Activated CD4-positive, alpha-beta T cell treated with anti-CD3 and anti-CD28 coated beads, Interleukin-2, amount 50 U/mL, for 1 hour (primary cell): ENCODE measurements at regions not wholly inside any gene's neighbourhood (a gene's known extent, or its start where the extent isn't known, plus 50 kb on each side); places are given as distances from the start of the nearest gene placed in this dataset.
"Not testable (repeated sequence)": the region's sequence is repeated elsewhere in the genome, so short reads cannot be mapped to it uniquely, and the experiment has no call there.

Experiments
- DNase-seq: peaks from one replicate; pipeline ENCODE4 v3.0.0-alpha.2; 2020

DNA sequence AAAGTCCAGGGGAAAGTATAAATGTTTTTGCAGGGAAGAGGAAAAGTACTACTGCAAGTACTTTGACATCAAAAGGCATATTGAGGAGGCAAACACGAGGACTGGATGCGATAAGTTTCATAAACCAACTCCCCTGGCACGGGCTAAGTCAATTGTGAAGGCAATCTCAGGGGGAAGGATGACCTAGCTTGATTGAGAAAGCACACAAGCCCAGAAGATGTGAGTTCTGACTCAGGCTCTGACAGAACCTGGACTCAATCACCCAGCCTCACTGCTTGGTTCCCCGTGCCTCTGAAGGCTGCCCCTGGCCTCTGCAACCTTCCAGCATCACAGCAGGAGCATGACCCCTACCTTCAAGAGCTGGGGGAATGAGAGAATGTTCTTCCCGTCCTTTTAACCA lies 93.2 kb upstream of the ZNF438 start:
- DNase-seq: no peak

- no peak for DNase-seq
These were observed 94.1 kb upstream of the ZNF438 start for GRCh38 chr10:31125789-31126188.

DNA sequence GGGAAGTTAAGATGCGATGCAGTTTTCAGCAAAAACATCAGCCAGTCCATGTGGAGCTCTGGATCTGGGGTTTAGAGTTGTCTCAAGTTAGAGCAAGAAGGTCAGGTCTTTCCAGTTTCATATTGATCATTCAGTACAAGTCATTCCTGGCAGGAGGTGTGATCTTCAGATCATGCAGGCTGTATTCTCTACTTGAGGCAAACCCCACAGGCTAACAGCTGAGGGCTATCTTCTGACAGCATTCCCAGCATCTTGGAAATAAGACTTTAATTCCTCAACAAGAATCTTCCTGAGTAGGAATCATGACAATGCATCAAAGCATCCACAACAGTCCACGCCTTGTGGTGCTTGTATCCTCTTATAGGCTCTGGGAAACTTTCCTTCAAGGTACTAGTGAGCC lies 94.9 kb upstream of the ZNF438 start:
- DNase-seq: no peak

- no peak for DNase-seq
These were observed 96.9 kb upstream of the ZNF438 start for GRCh38 chr10:31128536-31128935.

DNA sequence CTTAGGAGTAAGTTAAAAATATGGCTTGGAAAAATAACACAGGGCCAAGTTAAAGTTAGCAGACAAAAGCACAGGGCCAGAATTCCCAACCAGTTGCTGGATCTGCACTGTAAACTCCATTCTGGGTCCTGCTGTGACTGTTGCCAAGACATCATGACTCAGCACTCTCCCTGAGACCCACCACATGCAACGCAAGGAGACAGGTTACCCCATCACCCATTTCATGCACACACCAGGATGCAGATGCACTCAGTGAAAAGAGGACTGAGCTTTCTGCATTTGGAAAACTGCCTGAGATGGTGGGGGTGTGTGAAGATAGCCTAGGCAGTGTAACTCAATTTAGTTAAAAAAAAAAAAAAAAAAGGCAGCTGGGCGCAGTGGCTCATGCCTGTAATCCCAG lies 97.6 kb upstream of the ZNF438 start:
- DNase-seq: no peak

DNA sequence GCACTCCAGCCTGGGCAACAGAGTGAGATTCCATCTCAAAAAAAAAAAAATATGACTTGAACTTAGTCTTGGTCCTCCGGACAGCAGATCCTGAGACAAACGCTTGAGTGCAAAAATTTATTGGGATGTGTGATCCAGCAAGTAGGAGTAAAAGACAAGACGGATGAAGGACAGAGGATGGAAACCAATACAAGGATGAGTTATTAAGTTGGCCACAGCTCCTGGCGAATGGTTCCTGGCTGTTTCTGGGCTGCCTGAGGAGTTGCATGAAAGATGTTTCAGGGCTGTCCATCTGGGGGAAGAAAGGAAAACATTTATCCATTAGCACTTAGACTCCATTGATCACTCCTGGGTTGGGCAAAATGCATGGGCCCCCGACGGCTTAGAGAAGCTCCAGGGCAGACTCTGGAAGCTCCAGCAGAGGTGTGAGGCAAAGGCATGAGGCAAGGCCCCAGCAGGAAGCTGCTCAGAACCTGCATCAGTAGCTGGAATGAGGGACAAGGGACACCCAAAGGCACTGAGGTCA lies 98.3 kb upstream of the ZNF438 start:
- DNase-seq: no peak

GRCh38 chr10:31130406-31130805 lies 98.7 kb upstream of the ZNF438 start:
- DNase-seq: no peak

DNA sequence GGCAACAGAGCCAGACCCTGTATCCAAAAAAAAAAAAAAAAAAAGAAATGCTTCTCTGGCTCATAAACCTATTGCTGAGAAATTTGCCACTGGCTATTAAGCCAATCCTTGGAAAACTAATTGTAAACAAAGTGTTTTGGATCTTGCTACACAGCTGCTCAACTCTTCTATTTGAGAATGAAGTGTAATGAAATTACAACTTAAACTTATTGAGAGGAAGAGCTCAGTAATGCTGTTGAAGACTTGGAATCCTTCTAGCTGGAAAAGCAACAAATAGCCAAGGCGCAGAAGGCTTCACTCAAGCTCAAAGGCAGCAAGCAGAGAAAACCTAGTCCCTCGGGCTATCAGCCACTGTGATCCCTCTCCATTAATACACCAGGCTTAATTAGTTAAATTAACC lies 99.6 kb upstream of the ZNF438 start:
- no peak for DNase-seq

- no peak for DNase-seq
These were observed 101.1 kb upstream of the ZNF438 start for GRCh38 chr10:31132681-31133244.

GRCh38 chr10:31133251-31133791 lies 101.7 kb upstream of the ZNF438 start:
- no peak for DNase-seq

DNA sequence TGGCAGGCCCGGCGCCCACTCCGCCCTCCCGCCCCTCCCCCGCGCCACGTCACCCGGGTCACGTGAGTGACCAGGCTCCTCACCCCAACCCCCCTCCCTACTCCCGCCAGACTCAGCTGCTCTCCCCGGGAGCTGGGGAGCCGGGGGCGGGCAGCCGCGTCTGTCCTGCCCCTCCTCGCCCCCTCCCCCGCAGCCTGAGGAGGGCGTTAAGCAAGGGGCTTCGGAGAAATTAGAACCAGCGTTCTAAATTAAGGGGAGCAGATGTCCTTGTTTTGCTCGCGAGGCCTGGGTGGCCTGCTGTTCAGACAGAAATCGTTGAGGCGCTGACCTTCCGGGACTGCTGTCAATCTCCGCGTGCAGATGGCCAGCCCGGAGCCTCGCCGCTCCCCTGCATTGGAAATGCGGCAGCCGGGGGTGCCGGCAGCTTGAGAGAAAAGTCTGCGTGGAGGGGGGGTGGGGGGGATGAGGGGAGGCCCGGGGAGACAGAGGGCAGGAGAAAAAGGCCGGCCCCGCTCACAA lies 102.2 kb upstream of the ZNF438 start:
- peak; percentile 66 for DNase-seq

DNA sequence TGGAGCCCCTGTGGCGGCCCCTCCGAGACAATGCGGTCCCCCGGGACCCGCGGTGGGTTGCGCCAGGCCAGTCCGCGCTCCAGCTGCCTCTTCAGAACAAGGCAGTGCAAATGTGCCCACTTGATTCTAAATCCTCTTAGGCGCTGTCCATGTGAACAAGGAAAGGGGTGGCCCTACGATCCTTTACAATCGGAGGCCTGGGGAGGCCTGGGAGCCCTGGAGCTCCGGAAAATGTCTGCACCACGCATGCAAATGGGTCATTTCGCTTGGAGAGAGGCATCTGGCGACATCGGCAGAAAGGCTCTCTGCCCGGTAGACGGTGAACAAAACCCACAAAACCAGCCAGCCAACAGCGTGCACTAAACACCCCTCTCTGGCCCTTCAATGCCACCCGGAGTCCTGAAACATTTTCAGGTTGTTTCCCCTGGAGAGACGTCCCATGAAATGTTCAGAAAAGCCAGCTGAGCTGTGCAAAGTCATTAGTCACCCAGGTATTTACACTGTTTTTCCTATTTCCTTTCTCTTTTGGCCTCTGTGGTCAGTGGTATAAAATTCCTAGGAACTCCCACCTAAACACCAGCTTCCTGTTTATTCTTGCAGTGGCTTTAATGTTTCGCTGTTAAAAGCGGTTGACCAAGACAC lies 102.8 kb upstream of the ZNF438 start:
- no peak for DNase-seq

DNA sequence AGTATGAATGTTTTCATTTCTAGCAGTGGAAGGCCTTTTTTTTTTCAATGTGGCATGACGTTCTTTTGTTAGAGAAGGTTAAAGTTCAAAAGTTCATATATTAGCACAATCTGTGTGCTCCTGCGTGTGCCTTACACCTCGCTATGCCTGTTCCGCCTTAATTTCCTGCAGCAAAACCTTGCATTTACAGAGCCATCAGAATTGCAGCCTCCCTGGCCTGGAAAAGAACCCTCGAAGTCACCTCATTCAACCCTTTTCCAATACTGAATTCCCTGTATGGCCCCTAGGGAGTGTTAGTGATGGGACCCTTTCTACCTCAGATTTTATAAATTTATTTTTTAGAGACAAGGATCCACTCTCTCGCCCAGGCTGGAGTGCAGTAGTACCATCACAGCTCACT lies 103.5 kb upstream of the ZNF438 start:
- no peak for DNase-seq

DNA sequence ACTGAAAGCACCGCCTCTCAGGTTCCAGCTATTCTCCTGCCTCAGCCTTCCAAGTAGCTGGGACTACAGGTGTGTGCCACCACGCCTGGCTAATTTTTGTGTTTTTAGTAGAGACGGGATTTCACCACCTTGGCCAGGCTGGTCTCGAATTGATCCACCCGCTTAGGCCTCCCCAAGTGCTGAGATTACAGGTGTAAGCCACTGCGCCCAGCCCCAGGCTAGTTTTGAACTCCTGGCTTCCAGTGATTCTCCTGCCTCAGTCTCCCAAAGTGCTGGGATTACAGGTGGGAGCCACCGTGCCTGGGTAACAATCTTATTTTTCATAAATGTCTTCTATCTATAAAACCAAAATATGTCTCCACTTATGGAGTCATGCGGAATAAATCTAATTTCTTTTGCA lies 104.1 kb upstream of the ZNF438 start:
- DNase-seq: not testable (repeated sequence)

GRCh38 chr10:31136386-31136785 lies 104.7 kb upstream of the ZNF438 start:
- DNase-seq: no peak

DNA sequence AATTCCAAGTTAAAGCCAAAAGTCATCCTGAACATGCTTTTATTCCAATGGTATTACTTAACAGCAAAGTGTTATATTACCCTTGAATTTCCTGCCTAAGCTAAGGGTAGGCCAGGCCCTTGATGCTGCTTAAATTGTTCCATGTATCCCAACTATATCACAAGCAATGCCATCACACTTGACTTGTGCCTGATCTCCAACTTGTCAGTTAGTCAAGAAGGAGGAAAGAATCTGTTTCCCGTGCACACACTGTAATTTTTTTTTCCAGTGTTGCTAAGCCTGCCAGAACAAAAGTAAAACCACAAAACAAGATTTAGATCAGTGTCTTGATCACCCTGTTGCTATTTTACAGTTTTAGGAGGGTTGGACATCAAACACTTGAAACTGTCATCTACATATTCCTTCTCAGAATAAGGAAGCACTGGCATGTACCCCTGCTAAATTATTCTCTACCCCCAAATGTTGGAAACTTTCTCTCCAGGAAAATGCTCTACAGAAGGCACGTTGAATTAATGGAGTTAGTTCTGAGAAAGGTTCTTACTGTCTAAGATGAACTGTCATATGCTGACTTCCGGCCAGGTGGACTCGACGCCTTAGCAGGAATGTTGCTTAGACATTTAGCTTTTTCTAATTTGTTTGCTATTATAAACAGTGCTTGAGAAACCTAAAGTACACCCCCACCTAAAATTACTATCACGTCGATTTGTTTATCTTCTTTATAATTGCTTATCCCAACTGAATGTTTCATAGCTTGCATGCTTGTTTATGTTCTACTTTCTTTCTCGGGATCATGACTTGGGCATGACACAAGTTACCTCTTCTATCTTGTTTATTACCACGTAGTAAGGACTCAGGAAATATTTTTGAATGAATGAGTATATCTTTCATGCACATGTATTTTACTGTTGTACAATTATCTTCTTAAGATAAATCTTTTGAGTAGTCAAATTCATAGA lies 105.5 kb upstream of the ZNF438 start:
- DNase-seq: no peak

DNA sequence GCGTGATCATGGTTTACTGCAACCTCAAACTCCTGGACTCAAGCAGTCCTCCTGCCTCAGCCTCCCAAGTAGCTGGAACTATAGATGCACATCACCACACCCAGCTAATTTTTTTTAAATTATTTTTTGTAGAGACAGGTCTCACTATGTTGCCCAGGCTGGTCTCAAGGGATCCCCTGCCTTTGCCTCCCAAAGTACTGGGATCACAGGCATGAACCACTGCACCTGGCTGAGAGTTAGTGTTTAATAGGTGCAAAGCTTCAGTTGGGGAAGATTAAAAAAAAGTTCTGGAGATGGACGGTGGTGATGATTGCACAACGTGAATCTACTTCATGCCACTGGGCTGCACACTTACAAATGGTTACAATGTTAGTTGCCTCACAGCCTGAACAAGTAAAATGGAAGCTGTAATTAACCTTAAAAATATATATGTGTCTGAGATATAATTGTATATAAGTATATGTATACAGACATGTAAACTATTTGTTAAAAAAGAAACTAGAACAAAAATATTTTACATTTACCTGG lies 106.4 kb upstream of the ZNF438 start:
- no peak for DNase-seq

- no peak for DNase-seq
These were observed 107.8 kb upstream of the ZNF438 start for GRCh38 chr10:31139497-31139896.

DNA sequence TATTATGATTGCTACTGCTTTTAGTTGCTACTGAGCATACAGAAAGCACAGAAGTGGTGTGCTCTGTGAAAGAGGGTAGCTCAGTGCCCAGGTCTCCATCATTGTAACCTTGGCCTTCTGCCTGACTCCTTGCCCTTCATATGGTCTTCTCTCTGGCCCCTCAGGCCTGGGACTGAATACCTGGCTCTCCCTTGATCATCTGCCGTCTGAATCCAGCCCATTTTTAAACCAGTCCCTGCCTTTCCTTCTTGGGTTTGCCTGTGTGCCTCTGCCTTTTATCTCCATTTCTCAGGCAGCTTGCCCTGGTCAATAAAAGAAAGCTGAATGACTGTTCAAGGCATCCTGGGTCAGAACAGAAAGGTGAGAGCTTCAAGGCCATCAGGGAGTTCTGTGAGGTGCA lies 109.1 kb upstream of the ZNF438 start:
- no peak for DNase-seq

DNA sequence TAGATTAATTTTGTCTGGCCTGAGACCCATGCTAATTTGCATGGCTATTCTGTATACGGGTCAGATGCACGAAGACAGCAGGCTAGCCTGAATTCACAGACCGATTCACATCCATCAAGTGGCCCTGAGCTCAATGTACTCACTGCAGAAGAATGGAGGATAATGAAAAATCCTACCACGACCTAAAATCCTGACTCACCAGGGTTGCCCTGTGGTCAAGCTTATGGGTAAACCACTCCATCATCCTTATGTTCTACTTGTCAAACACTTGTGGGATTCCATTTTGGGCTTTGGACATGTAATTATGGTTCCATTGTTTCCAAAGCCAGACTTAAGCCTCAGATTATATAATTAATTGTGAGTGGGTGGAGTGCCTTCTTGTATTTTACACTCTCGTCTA lies 110.4 kb upstream of the ZNF438 start:
- DNase-seq: no peak

DNA sequence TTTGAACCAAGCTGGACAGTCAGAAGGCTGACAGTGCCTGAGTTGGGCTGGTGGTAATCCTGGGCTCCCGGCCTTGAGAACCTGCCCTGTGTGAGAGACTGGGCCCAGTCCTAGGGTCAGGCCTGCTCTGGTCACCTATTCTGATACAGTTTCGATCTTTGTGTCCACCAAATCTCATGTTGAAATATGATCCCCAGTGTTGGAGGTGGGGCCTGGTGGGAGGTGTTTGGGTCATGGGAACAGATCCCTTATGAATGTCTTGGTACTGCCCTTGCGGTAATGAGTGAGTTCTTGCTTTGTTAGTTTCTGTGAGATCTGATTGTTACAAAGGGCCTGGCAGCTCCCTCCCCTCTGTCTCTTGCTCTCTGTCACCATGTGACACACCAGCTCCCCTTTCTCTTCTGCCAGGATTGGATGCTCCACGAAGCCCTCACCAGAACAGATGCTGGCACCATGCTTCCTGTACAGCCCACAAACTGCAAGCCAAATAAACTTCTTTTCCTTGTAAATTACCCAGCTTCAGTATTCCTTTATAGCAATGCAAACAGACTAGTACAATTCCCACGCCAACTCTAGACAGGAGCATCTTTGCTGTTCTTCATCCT lies 111.8 kb upstream of the ZNF438 start:
- no peak for DNase-seq

- DNase-seq: no peak
These were observed 114.3 kb upstream of the ZNF438 start for GRCh38 chr10:31145986-31146385.
